Right lobe of liver (tissue), 6 donors: ENCODE measurements at regions not wholly inside any gene's neighbourhood (a gene's known extent, or its start where the extent isn't known, plus 50 kb on each side); places are given as distances from the start of the nearest gene placed in this dataset.

Source experiments
- ATAC-seq, 4 donors: fragments of 200-7000 bp; cut with Tn5 transposase; one replicate each; pipeline ENCODE4 v1.9.1; 2020; ENCODE audit warnings: mild to moderate bottlenecking in 4 of 4, moderate library complexity in 4 of 4
- DNase-seq, 3 donors: peaks; one replicate each; pipeline ENCODE4 v3.0.0-alpha.2; 2020
- H3K27ac ChIP-seq, 3 donors: fragments of 200-600 bp; one replicate each; pipeline ENCODE4 v1.8.0; 2022
- H3K27me3 ChIP-seq, 2 donors: fragments of 200-600 bp; one replicate each; pipeline ENCODE4 v1.8.0; 2022
- H3K36me3 ChIP-seq, 4 donors: fragments of 200-600 bp; sonication (generic) in 1 of 4; one replicate each; pipeline versions ENCODE4 v1.5.1 to v1.8.0; 2017 to 2022; ENCODE audit warnings: control low read depth in 1 of 4
- H3K4me1 ChIP-seq, 4 donors: fragments of 200-600 bp; sonication (generic) in 1 of 4; one replicate each; pipeline versions ENCODE4 v1.5.1 to v1.8.0; 2017 to 2022; ENCODE audit warnings: control low read depth in 1 of 4
- H3K4me3 ChIP-seq, 3 donors: fragments of 200-600 bp; one replicate each; pipeline ENCODE4 v1.8.0; 2022
- H3K9me3 ChIP-seq, 4 donors: fragments of 200-600 bp; sonication (generic) in 1 of 4; one replicate each; pipeline versions ENCODE4 v1.5.1 to v1.8.0; 2017 to 2022; ENCODE audit warnings: control low read depth in 1 of 4
- POLR2A ChIP-seq: fragments of 450-650 bp; IDR thresholded peaks from one replicate; pipeline ENCODE4 v1.6.1; 2017; ENCODE audit warnings: antibody characterized with exemption, mild to moderate bottlenecking
- WGBS: methylation state at CpG from one replicate; pipeline ENCODE4 v1.1.6; 2018; ENCODE audit warnings: low coverage, low lambda C conversion rate; ENCODE audit not compliant: insufficient coverage; ENCODE audit errors: missing lambda C conversion rate; 5-methylcytosine and 5-hydroxymethylcytosine counted together
- intact Hi-C, 2 donors: fragments of 100-400 bp; cut with DNase I; formaldehyde crosslinking; loops; one replicate each; pipeline versions ENCODE4 v1.11.2 to v1.14.1; 2022
- TF ChIP-seq, protein P1 (sequence below), 4 donors: fragments of 200-600 bp in 3 of 4; fragments of 450-650 bp in 1 of 4; IDR thresholded peaks; one replicate each; pipeline versions ENCODE4 v1.5.1 to v1.8.0; 2016 to 2022; ENCODE audit warnings: antibody characterized with exemption in 4 of 4, mild to moderate bottlenecking in 2 of 4
- donor health status: DM: no; HTN: yes; CAD: no.
- donor health status: DM: no; HTN: no; CAD: no.
- donor health status: DM: no; HTN: no; CAD: no.
- donor health status: DM: no; HTN: yes; CAD: no.
- donor health status: DM: no; HTN: yes; CAD: no.

DNA sequence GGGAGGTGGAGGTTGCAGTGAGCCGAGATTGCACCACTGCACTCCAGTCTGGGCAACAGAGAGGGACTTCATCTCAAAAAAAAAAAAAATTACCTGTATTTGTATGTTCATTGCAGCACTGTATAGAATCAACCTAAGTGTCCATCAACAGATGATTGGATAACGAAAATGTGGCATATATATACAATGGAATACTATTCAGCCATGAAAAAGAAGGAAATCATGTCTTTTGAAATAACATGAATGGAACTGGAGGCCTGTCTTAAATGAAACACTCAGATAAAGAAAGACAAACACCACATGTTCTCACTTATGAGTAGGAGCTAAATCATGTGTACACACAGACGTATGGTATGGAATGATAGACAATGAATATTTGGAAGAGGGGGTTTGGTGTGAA lies 59.4 kb upstream of the MEF2A start:
- ATAC-seq (no peak), DNase-seq (no peak)
- intact Hi-C loops: no loop called here
- TF ChIP-seq, protein P1, sequence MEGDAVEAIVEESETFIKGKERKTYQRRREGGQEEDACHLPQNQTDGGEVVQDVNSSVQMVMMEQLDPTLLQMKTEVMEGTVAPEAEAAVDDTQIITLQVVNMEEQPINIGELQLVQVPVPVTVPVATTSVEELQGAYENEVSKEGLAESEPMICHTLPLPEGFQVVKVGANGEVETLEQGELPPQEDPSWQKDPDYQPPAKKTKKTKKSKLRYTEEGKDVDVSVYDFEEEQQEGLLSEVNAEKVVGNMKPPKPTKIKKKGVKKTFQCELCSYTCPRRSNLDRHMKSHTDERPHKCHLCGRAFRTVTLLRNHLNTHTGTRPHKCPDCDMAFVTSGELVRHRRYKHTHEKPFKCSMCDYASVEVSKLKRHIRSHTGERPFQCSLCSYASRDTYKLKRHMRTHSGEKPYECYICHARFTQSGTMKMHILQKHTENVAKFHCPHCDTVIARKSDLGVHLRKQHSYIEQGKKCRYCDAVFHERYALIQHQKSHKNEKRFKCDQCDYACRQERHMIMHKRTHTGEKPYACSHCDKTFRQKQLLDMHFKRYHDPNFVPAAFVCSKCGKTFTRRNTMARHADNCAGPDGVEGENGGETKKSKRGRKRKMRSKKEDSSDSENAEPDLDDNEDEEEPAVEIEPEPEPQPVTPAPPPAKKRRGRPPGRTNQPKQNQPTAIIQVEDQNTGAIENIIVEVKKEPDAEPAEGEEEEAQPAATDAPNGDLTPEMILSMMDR (IDR thresholded peaks at IDR 0.05): no peak
- no peak for TF ChIP-seq POLR2A
- Histone ChIP-seq H3K36me3 (no peaks in the 10 kb centered on the region), H3K4me1 (no peaks in the 10 kb centered on the region), H3K9me3 (no peaks in the 10 kb centered on the region), H3K27me3 (no peaks in the 10 kb centered on the region), H3K4me3 (no peak overlapping the region), H3K27ac (no peak overlapping the region)
- WGBS: 78% methylated on average over 3 of the region's 3 CpGs

DNA sequence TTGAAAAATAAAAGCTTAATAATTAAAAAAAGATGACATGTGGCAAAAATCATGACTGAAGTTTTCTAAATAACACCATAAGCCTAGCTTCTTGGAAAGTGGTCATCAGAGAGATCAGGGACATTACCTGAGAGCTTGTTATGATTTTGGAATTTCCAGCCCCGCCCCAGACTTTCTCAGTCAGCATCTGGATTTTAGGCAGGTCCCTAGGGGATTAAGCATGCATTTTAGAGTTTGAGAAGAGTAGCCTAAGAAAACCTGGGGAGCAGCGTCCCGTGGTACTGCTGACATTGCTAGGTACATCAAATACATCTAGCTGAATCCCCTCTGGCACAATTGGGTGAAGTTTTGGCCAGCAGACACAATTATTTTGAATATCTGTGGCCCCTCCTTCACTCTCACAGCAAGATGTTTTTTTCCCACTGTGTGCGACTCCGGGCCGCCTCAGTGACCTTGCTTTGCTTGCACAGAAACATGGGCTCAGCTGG lies 58.7 kb upstream of the MEF2A start:
- WGBS: 60% methylated on average over 1 of the region's 6 CpGs
- no peak overlapping the region for H3K27ac ChIP-seq

DNA sequence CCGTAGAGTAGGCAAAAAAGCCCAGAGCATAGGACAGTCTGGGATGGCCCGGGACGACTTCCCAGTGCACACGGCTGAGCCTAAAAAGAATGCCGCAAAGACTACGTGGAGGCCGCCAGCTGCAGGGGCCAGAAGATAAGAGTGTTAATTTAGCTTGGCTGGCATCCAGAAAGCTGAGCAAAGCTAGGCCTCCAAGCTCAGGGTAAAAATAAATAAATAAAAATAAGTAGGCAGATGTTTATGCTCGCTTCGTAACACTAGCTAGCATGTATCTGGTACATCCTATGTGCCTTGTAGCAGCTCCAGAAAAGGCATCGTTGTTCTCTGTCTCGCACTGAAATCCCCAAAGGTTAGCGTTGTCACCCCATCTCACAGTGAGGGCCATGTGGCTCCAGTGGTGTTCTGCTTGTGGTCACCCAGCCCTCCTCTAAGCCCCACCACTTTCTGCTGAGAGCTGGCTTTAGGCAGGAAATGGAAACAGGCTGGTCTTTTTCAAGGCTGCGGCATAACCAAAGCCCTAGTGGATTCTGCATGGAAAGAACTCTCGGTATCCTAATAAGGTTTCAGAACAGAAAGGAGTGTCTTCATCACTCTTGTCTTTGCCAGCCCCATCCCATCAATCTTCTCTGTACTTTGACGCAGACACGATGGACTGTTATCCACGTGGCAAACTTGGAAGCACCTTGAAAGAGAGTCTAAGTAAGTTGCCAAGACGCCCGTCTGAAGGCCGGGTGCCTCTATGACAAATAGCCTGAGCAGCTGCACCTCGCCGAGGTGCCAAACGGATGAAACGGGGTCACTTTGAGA lies 58.1 kb upstream of the MEF2A start:
- ATAC-seq (peak; percentile 50 to 55 (median 54)), DNase-seq (no peak)
- 37% methylated on average over 19 of the region's 24 CpGs for WGBS
- Histone ChIP-seq H3K9me3 (no peaks in the 10 kb centered on the region), H3K27me3 (no peaks in the 10 kb centered on the region), H3K4me3 (no peak overlapping the region), H3K36me3 (no peaks in the 10 kb centered on the region), H3K27ac (no peak overlapping the region), H3K4me1 (no peaks in the 10 kb centered on the region)
- TF ChIP-seq POLR2A: no peak
- TF ChIP-seq, protein P1 (IDR thresholded peaks at IDR 0.05): no peak
- intact Hi-C loops: no loop called here

More for the DNA sequence above, 58.7 kb upstream of the MEF2A start:
- TF ChIP-seq, protein P1 (IDR thresholded peaks at IDR 0.05): no peak
- no peak for TF ChIP-seq POLR2A
- no peak overlapping the region for H3K4me3 ChIP-seq
- no peak for ATAC-seq
- no peaks in the 10 kb centered on the region for H3K36me3 ChIP-seq
- H3K9me3 ChIP-seq: no peaks in the 10 kb centered on the region
- DNase-seq: no peak
- intact Hi-C loops: no loop called here
- H3K27me3 ChIP-seq: no peaks in the 10 kb centered on the region
- H3K4me1 ChIP-seq: no peaks in the 10 kb centered on the region

DNA sequence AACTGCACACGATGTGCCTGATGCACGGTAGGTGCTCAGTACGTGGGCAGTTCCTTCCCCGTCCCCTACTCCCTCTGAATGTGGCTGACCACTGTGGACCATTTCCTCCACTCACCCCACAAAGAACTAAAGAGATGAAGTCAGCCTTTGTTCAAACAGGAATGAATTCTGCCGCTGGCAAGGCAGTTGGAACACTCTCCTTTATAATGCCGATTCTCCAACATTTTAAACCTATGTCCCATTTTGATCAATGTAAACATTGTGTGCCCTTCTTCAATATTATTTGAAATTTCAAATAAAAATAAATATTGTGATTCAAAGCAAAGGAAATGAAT lies 57.5 kb upstream of the MEF2A start:
- H3K27ac ChIP-seq: no peak overlapping the region
- H3K4me3 ChIP-seq: no peak overlapping the region
- ATAC-seq: no peak
- TF ChIP-seq POLR2A: no peak
- TF ChIP-seq, protein P1 (IDR thresholded peaks at IDR 0.05): no peak
- no peaks in the 10 kb centered on the region for H3K27me3 ChIP-seq
- WGBS: 52% methylated on average over 6 of the region's 6 CpGs
- intact Hi-C loops: no loop called here
- no peaks in the 10 kb centered on the region for H3K4me1 ChIP-seq
- no peak for DNase-seq
- H3K9me3 ChIP-seq: no peaks in the 10 kb centered on the region
- H3K36me3 ChIP-seq: no peaks in the 10 kb centered on the region
